Activated CD4-positive, CD25-positive, alpha-beta regulatory T cell treated with anti-CD3 and anti-CD28 coated beads, Interleukin-2, amount 50 U/mL, for 16 hours (primary cell): ENCODE measurements at regions not wholly inside any gene's neighbourhood (a gene's known extent, or its start where the extent isn't known, plus 50 kb on each side); places are given as distances from the start of the nearest gene placed in this dataset.

Source experiments
- DNase-seq: peaks from one replicate; pipeline ENCODE4 v3.0.0-alpha.2; 2020; ENCODE audit warnings: low read depth, low spot score

- no peak for DNase-seq
Observed at GRCh38 chr9:88326936-88327335, 61.3 kb upstream of the SPIN1 start.

GRCh38 chr9:88326015-88326414 is 62.2 kb upstream of the SPIN1 start:
- DNase-seq, result no peak

DNA sequence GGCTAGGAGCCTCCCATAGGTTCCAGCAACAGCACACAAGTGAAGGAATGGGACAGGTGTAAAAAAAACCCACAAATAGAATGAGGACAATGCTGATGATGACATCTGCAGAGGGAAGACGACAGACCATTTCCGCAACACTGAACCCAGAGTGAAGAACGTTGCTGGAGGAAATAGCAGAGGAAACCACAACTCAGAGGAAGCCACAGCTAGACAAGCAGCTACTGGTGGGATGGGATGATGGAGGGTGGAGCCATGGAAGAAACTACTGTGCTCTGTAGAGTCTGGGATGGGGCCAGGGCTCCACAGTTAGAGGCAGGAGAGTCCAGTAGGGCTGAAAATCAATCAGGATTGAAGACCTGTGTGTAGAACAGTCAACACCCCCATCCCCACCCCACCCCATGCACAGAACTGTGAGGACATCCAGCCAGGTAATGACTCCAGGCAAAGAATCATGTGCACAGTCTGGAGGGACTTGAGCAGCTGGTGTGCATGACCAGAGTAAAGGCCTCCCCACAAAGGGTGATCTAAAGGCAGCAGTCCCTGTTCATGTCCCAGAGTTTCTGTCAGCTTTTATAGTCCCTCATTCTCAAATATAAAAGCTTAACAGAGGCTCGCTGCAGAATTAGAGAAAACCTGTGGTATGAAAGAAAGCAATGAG is 65.2 kb upstream of the SPIN1 start:
- DNase-seq, result peak; percentile 2

DNA sequence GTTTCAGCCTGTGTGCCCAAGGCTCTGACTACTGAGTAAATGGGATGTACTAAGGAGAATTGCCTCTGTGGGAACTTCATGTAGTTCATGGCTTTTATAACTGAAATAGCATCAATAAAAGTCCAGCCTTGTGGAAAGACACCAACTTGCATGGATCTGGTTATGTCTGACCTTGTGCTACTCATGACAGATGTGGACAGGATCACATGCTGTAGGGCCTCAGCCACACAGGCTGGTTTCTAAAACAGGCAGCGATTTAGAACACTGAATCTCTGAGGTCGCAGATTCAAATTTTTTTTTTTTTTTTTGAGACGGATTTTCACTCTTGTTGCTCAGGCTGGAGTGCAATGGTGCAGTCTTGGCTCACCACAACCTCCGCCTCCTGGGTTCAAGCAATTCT is 66.5 kb upstream of the SPIN1 start:
- no peak for DNase-seq

DNA sequence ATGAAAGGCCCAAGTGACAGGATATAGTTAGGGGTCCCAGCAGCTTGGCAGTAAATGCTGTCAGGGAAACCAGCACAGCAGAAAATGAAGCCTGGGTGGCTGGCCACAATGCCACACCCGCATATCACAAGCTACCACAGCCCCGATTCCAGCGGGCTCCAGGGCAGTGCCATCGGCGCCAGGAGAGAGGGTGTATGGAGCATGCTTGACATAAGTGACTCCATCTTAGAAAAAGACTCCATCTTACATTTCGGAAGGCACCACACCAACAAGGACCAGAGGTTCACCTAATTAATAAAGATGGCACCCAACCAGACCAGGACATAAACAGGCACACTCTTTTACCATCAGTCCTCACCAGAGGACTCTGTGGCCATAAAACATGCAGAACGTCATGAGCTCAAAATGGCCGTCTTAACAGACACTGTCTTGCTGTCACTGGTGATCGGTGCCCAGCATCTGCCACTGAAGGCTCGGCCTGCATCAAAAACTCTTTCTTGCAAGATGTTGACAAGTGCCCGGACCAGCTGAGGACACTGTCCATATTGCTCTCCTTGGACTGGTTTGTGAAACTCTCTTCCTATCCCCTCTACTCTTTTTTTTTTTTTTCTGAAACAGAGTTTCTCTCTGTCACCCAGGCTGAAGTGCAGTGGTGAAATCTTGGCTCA is 67.4 kb upstream of the SPIN1 start:
- no peak for DNase-seq

DNA sequence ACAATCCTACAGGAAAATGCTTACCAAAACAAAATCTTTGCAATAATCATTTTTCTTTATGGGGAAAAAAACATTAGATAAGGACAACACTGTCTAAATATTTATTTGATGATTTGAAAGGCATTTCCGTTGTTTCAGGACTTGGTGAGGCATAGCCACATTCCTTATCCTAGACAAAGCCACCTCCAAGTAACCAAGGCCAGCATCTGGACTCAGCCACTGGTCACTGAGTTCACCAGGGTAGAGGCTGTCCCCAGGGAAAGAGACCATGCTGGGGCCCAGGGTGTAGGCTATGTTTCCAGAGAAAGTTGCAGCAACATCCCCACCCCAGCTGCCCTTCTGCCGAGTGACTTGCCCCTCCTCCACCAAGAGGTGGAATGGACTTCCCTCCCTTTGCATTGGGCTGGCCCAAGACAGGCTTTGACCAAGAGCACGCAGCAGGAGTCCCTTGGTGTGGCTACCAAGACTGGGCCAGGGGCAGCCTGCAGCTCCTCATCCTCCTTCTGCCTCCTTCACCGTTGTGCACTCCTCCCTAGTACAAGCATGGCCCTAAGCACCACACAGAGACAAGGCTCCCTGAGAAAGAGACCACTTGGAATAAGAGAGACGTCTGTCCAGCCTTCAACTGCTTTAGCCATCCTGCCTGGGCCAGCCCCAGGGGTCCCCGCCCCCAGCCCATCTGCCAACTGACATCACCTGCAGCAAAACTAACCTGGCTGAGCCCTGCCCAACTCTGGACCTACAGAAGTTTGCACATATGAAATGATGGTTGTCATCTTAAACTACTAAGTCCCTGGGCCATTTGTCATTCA is 68.1 kb upstream of the SPIN1 start:
- DNase-seq, result no peak

GRCh38 chr9:88313364-88314220 is 74.7 kb upstream of the SPIN1 start:
- peak; percentile 8 for DNase-seq

DNA sequence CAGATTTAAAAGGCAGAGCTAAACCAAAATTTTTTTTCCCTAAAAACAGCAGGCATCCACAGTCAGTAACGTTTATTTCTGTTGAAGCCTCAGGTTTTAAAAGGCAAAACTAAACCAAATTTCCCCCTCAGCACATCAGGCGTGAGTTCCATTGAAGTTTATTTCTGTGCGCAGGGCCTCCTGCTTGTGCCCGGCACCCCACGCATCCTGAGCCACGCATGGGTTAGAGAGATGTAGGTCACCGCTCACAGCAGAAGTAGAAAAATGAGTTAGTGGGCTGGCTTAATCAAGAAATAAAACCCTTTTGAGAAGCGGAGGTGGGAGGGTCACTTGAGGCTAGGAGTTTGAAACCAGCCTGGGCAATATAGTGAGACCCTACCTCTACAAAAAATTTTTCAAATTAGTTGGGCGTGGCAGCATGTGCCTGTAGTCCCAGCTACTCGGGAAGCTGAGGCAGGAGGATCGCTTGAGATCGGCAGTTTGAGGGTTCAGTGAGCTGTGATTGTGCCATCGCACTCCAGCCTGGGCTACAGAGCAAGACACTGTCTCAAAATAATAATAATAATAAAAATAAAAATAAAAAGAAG is 75.6 kb upstream of the SPIN1 start:
- DNase-seq, result no peak

GRCh38 chr9:88312045-88312444 is 76.2 kb upstream of the SPIN1 start:
- no peak for DNase-seq

GRCh38 chr9:88310310-88310980 is 77.8 kb upstream of the SPIN1 start:
- no peak for DNase-seq

DNA sequence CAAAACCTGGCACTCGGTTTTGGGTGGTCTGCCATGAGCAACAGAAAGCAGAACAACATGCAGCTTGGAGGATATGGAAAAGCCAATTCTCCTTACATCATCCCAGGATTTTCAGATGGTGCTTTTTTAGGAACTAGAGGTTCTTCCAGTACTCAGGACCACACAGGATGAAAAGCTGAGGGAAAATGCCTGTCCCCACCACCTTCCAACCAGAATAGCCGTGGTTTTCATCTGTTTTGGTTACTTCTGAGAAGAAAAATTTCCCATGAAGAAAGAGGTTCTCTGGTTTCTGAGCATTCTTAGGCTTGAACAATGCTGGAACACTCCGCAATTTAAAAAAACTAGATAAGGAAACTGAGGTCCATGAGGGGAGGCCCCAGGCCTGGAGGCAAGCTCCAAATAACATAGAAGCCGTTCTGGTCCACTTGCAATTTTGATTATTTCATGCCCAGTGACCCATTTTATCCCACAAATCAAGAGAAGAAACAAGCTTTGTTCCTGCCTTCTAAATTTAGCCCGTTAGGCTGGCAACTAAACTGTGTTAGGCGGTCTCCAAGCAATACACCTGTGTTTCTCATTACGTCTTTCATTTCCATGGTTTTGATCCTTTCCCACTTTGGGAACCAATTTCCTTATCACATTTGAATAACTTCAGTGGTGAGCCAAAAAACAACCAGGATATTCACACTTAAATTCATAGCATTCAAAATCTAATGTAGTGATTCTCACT is 79.2 kb upstream of the SPIN1 start:
- DNase-seq, result no peak

DNA sequence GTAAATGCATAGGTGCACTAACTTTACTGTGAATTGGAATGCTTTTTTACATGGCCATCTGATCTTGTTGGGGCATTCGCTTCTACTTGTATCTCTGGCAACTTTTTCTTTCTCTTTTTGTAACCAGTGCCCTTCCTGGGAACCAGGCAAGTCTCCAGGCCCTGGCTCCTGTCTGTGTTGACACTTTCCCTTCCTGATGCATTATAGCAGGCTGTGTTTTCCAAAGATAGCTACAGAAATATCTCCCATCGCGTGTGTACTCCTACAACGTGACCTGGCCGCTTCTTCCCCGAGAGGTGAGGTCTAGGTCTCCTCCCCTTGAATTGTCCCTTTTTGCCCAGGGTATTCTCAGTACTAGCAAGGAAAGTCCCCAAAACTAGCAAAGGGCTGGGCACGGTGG is 81.1 kb upstream of the SPIN1 start:
- DNase-seq, result no peak

- no peak for DNase-seq
Observed at GRCh38 chr9:88303721-88304451, 84.4 kb upstream of the SPIN1 start.

- DNase-seq, result no peak
Observed at GRCh38 chr9:88302579-88303324, 85.5 kb upstream of the SPIN1 start.

- no peak for DNase-seq
Observed at GRCh38 chr9:88300556-88300955, 87.7 kb upstream of the SPIN1 start.

- DNase-seq, result no peak
Observed at GRCh38 chr9:88291856-88292255, 96.4 kb upstream of the SPIN1 start.

DNA sequence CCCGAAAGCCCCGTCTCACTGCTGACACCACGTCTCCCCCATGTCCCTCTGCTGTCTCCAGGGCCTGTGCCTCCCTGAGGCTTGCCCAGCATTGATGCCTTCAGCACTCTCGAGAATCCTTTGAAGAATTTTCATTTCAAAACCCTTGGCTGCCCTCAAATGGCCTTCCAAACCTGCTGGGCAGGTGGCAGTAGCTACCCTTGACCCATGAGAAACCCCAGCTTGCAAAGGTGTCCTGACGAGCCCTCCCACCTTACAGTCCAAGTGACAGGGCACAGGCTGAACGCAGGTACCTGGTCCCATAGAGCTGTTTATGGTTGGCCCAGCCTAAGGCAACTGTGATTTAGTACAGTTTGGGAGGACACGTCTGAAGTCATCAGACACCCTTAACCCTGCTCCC is 97.2 kb upstream of the SPIN1 start:
- DNase-seq, result no peak

- DNase-seq, result no peak
Observed at GRCh38 chr9:88289532-88289931, 98.7 kb upstream of the SPIN1 start.

GRCh38 chr9:88287972-88288371 is 100.3 kb upstream of the SPIN1 start:
- no peak for DNase-seq
